Fibroblast of villous mesenchyme (primary cell): ENCODE measurements at regions not wholly inside any gene's neighbourhood (a gene's known extent, or its start where the extent isn't known, plus 50 kb on each side); places are given as distances from the start of the nearest gene placed in this dataset.

ENCODE experiments used
- DNase-seq: peaks from one replicate; pipeline ENCODE4 v3.0.0-alpha.2; 2010; ENCODE audit warnings: low read depth
- H3K4me3 ChIP-seq: 2 replicates; pipeline ENCODE4 v1.5.1; 2011; ENCODE audit warnings: low read depth, mild to moderate bottlenecking, low read length
- CTCF ChIP-seq: IDR thresholded peaks from 2 replicates; pipeline ENCODE4 v1.5.1; 2012; ENCODE audit warnings: low read depth, mild to moderate bottlenecking, low read length; ENCODE audit not compliant: insufficient read depth

- no peak for TF ChIP-seq CTCF
- DNase-seq, result no peak
- no peak overlapping the region for H3K4me3 ChIP-seq
Measured at GRCh38 chr9:38233796-38234355, 158.6 kb upstream of the ALDH1B1 start.

GRCh38 chr9:38233343-38233742 is 159.2 kb upstream of the ALDH1B1 start:
- TF ChIP-seq CTCF, result no peak
- H3K4me3 ChIP-seq, result no peak overlapping the region
- DNase-seq, result no peak

GRCh38 chr9:38232895-38233294 is 159.6 kb upstream of the ALDH1B1 start:
- no peak overlapping the region for H3K4me3 ChIP-seq
- no peak for TF ChIP-seq CTCF
- DNase-seq, result no peak

DNA sequence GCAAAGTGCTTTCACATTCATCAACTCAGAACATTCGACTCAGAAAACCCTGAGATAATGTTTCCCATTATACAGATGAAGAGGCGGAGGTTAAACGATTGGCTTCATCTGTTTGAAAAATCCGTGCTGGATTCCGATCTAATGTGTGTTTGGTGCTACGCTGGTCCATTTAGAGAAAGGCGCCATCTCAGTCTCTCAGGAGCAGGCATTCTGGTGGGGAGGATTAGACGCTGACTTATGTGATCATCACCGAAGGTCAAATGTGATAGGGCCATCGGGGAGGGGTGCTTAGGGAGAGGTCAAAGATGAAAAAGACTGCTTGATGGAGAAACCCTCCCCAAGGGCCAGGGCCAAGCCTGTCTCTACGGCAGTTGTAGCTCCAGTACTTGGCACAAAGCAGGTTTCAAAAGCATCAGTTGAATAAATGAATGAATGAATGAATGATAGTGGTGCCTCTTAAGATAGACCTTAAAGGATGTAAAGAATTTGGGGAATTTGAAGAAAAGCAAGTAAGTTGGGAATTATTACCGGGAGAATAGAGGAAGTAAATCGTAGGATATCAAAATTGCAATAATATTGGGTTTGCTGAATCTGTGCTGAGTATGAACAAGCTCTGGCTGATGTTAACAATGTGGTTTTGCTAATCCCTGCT is 160.6 kb upstream of the SHB start:
- no peak for DNase-seq
- no peak for TF ChIP-seq CTCF
- no peak overlapping the region for H3K4me3 ChIP-seq

GRCh38 chr9:38229104-38229500 is 160.1 kb upstream of the SHB start:
- TF ChIP-seq CTCF, result no peak
- no peak overlapping the region for H3K4me3 ChIP-seq
- no peak for DNase-seq

DNA sequence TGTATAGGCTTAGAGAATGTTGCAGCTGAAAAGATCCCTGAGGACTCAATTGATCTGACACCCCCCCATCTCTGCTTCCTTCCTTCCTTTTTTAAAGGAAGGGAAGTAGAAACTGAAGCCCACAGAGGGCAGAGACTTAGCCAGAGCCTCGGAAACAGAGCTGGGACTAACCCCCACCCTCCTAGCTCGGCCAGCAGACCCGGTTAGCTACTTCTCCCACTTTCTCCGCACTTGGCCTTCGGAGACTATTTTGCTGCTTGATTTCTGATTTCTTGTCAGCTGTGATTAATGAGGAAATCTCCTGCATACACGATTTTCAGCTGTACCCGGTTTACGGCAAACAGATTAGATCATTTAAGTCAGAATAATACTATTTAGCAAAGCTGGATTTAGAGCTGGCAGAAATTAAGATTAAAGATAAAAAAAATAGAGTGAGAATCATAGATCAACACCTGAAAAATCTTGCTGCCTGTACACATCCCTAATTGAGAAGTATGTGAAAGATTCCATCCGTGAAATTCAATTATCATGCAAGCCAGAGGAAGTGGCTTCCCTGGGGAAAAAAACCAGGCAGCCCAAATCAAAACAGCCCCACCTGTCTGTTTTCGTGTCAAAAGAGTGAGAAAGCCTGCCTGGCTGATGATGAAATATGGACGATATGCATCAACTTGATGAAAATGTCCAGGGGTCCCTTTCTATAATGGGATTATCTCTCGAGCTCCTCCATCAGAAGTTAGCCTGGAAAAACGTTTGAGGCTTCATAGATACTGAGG is 159.5 kb upstream of the SHB start:
- TF ChIP-seq CTCF, result no peak
- H3K4me3 ChIP-seq, result no peak overlapping the region
- DNase-seq, result no peak
